B cell (primary cell): ENCODE measurements at regions not wholly inside any gene's neighbourhood (a gene's known extent, or its start where the extent isn't known, plus 50 kb on each side); places are given as distances from the start of the nearest gene placed in this dataset.

Experiments used
- CTCF ChIP-seq: fragments of 200-600 bp; IDR thresholded peaks from one replicate; pipeline ENCODE4 v1.8.0; 2022; ENCODE audit warnings: antibody characterized with exemption, mild to moderate bottlenecking
- EZH2 ChIP-seq: IDR thresholded peaks from 2 replicates; pipeline ENCODE4 v1.6.1; 2012; ENCODE audit warnings: borderline replicate concordance, low read depth, mild to moderate bottlenecking, moderate library complexity, low read length; ENCODE audit not compliant: insufficient read depth, poor library complexity, severe bottlenecking

- TF ChIP-seq CTCF (no peak), EZH2 (no peak)
Observed at GRCh38 chr2:138421315-138421970, 80.1 kb upstream of the SPOPL start.
